MM.1S (cell line): ENCODE measurements at regions not wholly inside any gene's neighbourhood (a gene's known extent, or its start where the extent isn't known, plus 50 kb on each side); places are given as distances from the start of the nearest gene placed in this dataset.

Experiments
- DNase-seq: peaks from one replicate; pipeline ENCODE4 v3.0.0-alpha.2; 2015
- H2AFZ ChIP-seq: fragments of 300-600 bp; sonication (generic); 2 replicates; pipeline ENCODE4 v1.6.0; 2016; ENCODE audit warnings: antibody characterized with exemption, low read length
- H3F3A ChIP-seq: fragments of 300-600 bp; sonication (generic); 2 replicates; pipeline ENCODE4 v1.6.1; 2016; ENCODE audit warnings: mild to moderate bottlenecking, antibody characterized with exemption, low read length, moderate library complexity, mixed read lengths; ENCODE audit not compliant: insufficient read depth
- H3K27ac ChIP-seq: fragments of 300-600 bp; sonication (generic); 2 replicates; pipeline ENCODE4 v1.5.1; 2016; ENCODE audit warnings: mild to moderate bottlenecking, low read length
- H3K27me3 ChIP-seq: fragments of 300-600 bp; sonication (generic); replicated peaks from 2 replicates; pipeline ENCODE4 v1.6.0; 2016; ENCODE audit warnings: low read length; ENCODE audit not compliant: insufficient read depth
- H3K36me3 ChIP-seq: fragments of 300-600 bp; sonication (generic); replicated peaks from 2 replicates; pipeline ENCODE4 v1.6.1; 2016; ENCODE audit warnings: mild to moderate bottlenecking, low read length, mixed read lengths; ENCODE audit not compliant: insufficient read depth
- H3K4me1 ChIP-seq: fragments of 300-600 bp; sonication (generic); 2 replicates; pipeline ENCODE4 v1.6.1; 2016; ENCODE audit warnings: low read length, mixed read lengths
- H3K4me2 ChIP-seq: fragments of 300-600 bp; sonication (generic); 2 replicates; pipeline ENCODE4 v1.6.0; 2016; ENCODE audit warnings: low read depth, low read length
- H3K4me3 ChIP-seq: fragments of 300-600 bp; sonication (generic); 2 replicates; pipeline ENCODE4 v1.5.1; 2016; ENCODE audit warnings: low read length, mixed read lengths
- H3K79me2 ChIP-seq: fragments of 300-600 bp; sonication (generic); 2 replicates; pipeline ENCODE4 v1.6.1; 2016; ENCODE audit warnings: mixed run types, low read length, mixed read lengths
- H3K9ac ChIP-seq: fragments of 300-600 bp; sonication (generic); 2 replicates; pipeline ENCODE4 v1.6.1; 2016; ENCODE audit warnings: low read length, mixed read lengths
- H3K9me2 ChIP-seq: fragments of 300-600 bp; sonication (generic); replicated peaks from 2 replicates; pipeline ENCODE4 v1.6.1; 2016; ENCODE audit warnings: mild to moderate bottlenecking, low read length, mixed read lengths; ENCODE audit not compliant: insufficient read depth
- H3K9me3 ChIP-seq: fragments of 300-600 bp; sonication (generic); replicated peaks from 2 replicates; pipeline ENCODE4 v1.6.1; 2016; ENCODE audit warnings: mild to moderate bottlenecking, low read length, mixed read lengths; ENCODE audit not compliant: insufficient read depth
- H4K20me1 ChIP-seq: fragments of 300-600 bp; sonication (generic); 2 replicates; pipeline ENCODE4 v1.6.1; 2016; ENCODE audit warnings: mild to moderate bottlenecking, low read length, moderate library complexity, mixed read lengths; ENCODE audit not compliant: insufficient read depth
- CTCF ChIP-seq: fragments of 300-600 bp; sonication (generic); IDR thresholded peaks from 2 replicates; pipeline ENCODE4 v1.5.1; 2016; ENCODE audit warnings: antibody characterized with exemption, low read length, mixed read lengths
- EZH2 ChIP-seq: fragments of 300-600 bp; sonication (generic); optimal IDR thresholded peaks from 2 replicates; pipeline ENCODE3; 2017; ENCODE audit warnings: low read depth, mild to moderate bottlenecking, antibody characterized with exemption, low read length, mixed read lengths
- EZH2phosphoT487 ChIP-seq: fragments of 300-600 bp; sonication (generic); IDR thresholded peaks from 2 replicates; pipeline ENCODE4 v1.6.1; 2018; ENCODE audit warnings: antibody characterized with exemption, low read length

DNA sequence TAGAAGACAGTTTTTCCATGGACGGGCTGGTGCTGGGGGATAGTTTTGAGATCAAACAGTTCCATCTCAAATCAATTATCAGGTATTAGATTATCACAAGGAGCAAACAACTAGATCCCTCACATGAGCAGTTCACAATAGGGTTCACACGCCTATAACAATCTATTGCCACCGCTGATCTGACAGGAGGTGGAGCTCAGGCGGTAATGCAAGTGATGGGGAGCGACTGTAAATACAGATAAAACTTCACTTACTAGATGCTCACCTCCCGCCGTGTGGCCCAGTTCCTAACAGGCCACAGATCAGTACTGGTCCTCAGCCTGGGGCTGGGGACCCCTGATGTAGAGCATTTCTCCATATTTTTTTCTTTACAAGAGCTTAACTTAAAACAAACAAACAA lies 203.6 kb downstream of the CDH7 start:
- H4K20me1 ChIP-seq = no peaks in the 10 kb centered on the region
- no peaks in the 10 kb centered on the region for H3K27me3 ChIP-seq
- H3F3A ChIP-seq = no peaks in the 10 kb centered on the region
- no peaks in the 10 kb centered on the region for H3K9me3 ChIP-seq
- DNase-seq = no peak
- H3K4me2 ChIP-seq = no peak overlapping the region
- H3K4me1 ChIP-seq = no peaks in the 10 kb centered on the region
- H2AFZ ChIP-seq = no peak overlapping the region
- H3K9me2 ChIP-seq = no peaks in the 10 kb centered on the region
- H3K79me2 ChIP-seq = no peaks in the 10 kb centered on the region
- H3K4me3 ChIP-seq = no peak overlapping the region
- H3K36me3 ChIP-seq = no peaks in the 10 kb centered on the region
- TF ChIP-seq CTCF = no peak
- no peak overlapping the region for H3K27ac ChIP-seq
- H3K9ac ChIP-seq = no peak overlapping the region

GRCh38 chr18:65946777-65947176 lies 196.0 kb downstream of the CDH7 start:
- no peak for DNase-seq
- no peak for TF ChIP-seq EZH2
- TF ChIP-seq CTCF = no peak
- no peak for TF ChIP-seq EZH2phosphoT487
- Histone ChIP-seq H3K9me3 (no peaks in the 10 kb centered on the region), H4K20me1 (no peaks in the 10 kb centered on the region), H3K9ac (no peak overlapping the region), H3K79me2 (no peaks in the 10 kb centered on the region), H3K4me2 (no peak overlapping the region), H3K4me1 (0 out of 2 replicates have a peak, but pooled peaks cover 7% of the 10 kb centered on the region), H3K36me3 (no peaks in the 10 kb centered on the region), H3K4me3 (no peak overlapping the region), H2AFZ (no peak overlapping the region), H3K27me3 (no peaks in the 10 kb centered on the region), H3F3A (no peaks in the 10 kb centered on the region; the same call in 1 of the 2 replicates), H3K9me2 (no peaks in the 10 kb centered on the region), H3K27ac (no peak overlapping the region)

DNA sequence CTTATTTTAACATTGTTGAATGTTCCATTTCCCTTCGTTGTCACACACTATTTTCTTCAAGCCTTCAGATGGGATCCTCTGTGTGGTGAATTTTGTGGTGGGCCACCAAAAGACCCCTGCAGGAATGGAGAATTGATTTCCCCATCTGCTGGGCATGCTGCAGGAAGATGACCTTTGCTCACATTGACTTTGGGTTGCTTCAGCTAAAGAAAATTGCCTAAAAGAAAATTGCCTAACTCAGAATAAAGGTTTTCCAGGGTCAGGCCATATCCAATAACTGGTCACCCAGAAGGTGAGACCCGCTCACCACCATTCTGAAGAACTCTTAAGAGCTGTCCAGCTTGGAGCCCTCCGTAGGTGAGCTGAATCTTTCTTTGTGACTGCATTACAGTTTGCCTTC lies 192.5 kb downstream of the CDH7 start:
- Histone ChIP-seq H3K36me3 (no peaks in the 10 kb centered on the region), H3K79me2 (no peaks in the 10 kb centered on the region), H2AFZ (no peak overlapping the region), H3K4me3 (no peak overlapping the region), H3K9me2 (no peaks in the 10 kb centered on the region), H3K9me3 (no peaks in the 10 kb centered on the region), H3F3A (no peaks in the 10 kb centered on the region; the same call in 1 of the 2 replicates), H3K4me2 (no peak overlapping the region), H3K27ac (no peak overlapping the region), H3K9ac (no peak overlapping the region), H3K4me1 (0 out of 2 replicates have a peak, but pooled peaks cover 7% of the 10 kb centered on the region), H3K27me3 (no peaks in the 10 kb centered on the region), H4K20me1 (no peaks in the 10 kb centered on the region)
- TF ChIP-seq CTCF (no peak), EZH2 (no peak), EZH2phosphoT487 (no peak)
- no peak for DNase-seq
